Forelimb muscle (tissue), 1 donor: ENCODE measurements at regions not wholly inside any gene's neighbourhood (a gene's known extent, or its start where the extent isn't known, plus 50 kb on each side); places are given as distances from the start of the nearest gene placed in this dataset.
"Not testable (repeated sequence)": the region's sequence is repeated elsewhere in the genome, so short reads cannot be mapped to it uniquely, and the experiment has no call there.

Source experiments
- DNase-seq: peaks from one replicate; pipeline ENCODE4 v3.0.0-alpha.2; 2013; ENCODE audit warnings: low read depth

GRCh38 chr11:23471878-23472277 is 611.6 kb upstream of the CCDC179 start:
- no peak for DNase-seq

GRCh38 chr11:23473782-23474181 is 613.5 kb upstream of the CCDC179 start:
- DNase-seq = no peak

DNA sequence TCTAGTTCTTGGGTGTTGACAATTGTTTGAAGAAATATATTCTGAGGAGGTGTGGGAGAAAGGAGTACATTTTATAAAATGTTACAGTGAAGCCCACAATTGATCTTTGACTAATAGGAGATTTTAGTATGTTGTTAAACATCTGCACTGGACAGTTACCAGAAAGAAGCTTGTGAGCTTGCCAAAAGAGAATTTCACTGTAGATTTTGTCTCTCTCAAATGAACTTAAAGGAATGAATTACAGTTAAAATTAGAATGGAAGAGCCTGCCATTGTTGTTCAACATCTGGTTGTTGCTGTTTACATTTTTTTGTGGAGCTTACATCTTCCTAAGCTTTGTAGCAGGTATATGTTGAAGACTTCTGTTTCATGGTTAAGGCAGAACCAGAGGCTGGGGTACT is 620.5 kb upstream of the CCDC179 start:
- peak; percentile 52 for DNase-seq

DNA sequence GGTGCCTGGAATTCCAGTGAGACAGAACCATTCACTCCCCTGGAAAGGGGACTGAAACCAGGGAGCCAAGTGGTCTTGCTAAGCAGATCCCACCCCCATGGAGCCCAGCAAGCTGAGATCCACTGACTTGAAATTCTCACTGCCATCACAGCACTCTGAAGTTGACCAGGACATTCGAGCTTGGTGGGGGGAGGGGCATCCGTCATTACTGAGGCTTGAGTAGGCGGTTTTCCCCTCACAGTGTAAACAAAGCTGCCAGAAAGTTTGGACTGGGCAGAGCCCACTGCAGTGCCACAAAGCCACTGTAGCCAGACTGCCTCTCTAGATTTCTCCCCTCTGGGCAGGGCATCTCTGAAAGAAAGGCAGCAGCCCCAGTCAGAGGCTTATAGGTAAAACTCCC is 623.9 kb upstream of the CCDC179 start:
- not testable (repeated sequence) for DNase-seq

- not testable (repeated sequence) for DNase-seq
Observed at GRCh38 chr11:23484618-23485017, 624.3 kb upstream of the CCDC179 start.

DNA sequence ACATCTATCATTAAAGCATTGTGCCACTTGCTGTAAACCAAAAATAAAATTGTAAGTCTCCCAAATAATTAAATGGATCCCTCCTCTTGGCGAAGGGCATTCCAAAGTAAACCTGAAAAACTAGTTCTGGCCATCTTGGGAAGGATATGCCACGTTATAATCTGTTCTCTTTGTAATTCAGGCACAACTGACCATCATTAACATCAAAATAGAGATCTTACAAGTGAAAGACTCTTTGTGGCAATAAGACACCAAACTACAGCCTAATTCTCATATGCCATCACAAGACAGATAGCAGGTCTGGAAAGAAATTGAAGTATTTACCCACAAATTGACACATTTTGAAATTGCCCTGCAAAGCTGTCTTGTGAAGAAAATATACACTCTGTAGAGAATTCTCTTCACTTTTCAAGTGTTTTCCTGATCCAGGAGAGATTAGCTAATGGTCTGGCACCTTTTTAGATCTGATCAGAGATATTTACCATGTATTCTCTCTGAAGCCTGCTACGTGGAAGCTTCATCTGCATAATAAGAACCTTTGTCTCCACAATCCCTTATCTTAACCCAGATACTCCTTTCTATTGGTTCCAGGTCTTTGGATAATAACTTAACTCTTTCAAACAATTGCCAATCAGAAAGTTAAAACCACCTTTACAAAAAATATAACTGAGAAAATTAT is 630.4 kb upstream of the CCDC179 start:
- no peak for DNase-seq

DNA sequence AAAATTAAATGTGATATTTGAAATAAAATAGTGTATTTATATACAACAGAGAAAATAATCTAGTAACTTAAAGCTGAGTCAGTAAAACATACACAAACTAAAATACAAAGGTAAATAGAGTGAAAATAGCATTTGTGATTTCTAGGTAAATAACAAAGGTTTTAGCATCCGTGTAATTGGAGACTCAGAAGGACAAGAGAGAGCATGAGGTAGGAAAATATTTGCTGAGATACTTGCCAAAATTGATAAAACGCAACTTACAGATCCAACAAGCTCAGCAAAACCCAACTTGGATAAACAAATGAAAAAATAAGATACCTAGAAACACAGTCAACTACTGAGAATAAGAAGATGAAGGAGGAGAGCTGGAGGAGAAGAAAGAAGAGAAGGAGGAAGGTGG is 634.7 kb upstream of the CCDC179 start:
- DNase-seq = no peak

- DNase-seq = no peak
Observed at GRCh38 chr11:23496340-23496739, 636.1 kb upstream of the CCDC179 start.

DNA sequence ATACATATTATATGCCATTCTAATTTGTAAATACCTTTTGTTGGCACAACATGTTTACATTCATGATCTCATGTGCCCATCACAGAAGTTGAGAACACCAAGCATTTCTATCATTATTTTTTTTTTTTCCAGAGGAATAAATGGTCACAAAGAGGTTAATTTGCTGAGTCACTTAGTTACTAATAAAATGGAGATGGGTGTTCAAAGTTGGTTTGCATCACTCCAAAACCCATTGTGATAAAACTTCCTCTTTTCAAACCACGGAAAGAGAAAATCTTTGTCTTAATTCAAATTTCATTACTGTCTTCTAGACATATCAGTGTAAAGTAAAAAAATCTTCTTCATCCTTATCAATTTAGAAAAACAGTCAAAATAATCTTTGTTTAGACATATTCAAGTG is 636.8 kb upstream of the CCDC179 start:
- no peak for DNase-seq

- DNase-seq = no peak
Observed at GRCh38 chr11:23502389-23502788, 642.1 kb upstream of the CCDC179 start.

DNA sequence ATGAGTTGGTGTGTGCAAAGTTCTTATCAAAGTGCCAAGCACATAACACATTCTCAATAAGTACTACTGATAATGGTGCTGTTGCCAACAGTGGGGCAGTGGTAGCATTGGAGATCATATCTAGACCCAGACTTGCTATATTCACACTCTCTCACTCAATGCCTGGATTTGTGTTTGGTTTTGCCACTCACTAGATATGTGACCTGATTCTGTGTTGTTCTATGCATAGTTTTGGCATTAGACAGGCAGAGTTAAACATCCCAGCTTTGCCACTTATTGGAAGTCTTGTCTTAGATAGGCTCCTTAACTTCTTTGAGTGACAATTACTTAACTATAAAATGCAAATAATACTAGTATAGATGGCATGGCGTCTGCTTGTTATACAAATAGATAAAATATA is 642.6 kb upstream of the CCDC179 start:
- DNase-seq = no peak

DNA sequence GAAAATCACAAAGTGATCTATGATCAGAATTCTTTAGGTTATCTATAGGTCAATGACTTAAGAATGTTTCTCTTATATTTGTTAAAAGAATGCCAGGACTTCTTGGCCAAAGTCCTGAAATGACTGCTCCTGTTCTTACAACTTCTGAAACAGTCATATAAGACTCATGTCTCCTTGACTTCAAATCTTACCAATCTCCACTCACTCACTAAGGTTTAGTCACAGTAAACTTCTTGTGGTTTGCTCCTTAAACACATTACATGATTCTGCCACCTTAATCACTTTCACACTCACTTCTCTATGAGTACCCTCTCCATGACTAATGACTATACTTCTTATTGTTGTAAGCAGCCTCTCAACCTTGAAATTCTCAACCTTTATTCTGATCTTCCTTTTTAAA is 648.7 kb upstream of the CCDC179 start:
- no peak for DNase-seq

DNA sequence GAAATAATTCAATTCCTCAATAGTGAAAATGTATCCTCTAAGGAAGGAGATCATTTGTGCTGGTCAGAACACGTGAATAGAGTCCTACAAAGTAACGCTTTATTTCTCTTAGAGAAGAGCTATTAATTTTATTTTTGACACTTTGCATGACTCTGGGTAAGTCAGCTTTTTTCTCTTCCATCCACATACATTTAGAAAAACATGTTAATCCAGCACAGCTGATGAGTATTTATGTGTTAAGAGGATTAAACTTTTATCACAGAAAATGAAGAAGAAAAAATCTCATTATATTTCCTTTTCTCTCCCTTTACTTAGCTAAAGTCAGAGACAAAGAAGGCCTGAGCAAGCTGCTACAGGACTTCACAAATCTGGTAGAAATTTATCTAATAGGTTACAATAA is 649.5 kb upstream of the CCDC179 start:
- DNase-seq = no peak

DNA sequence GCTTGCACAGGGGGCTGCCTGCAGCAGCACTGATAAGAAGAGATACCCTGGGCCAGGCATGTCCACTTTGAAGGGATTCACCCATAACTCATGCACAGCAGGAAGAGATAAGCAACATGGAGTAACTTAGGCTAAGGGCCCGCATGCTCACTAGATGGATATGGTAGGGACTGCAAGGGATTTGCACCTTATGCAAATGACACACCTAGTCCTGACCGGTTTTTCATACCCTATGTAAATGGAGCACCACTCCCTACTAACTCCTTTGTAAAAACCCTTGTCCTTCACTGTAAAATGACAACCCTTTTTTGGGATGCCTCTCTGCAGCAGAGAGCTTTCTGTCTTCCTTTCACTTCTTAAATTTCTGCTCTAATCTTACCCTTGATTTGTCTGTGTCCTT is 658.9 kb upstream of the CCDC179 start:
- DNase-seq = no peak

GRCh38 chr11:23520226-23520960 is 660.1 kb upstream of the CCDC179 start:
- DNase-seq = no peak

DNA sequence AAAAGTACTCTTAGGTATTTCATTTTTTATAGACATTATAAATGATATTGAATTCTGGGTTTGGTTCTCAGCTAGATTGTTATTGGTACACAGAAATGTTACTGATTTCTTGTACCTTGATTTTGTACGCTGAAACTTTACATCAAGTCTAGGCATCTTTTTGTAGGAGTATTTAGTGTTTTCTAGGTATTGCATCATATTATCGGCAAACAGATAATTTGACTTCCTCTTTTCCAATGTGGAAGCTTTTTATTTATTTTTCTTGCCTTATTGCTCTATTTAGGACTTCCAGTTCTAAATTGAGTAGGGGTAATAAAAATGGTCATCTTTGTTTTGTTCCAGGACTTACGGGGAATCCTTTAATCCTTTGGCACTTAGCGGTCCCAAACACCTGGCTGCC is 676.6 kb upstream of the CCDC179 start:
- no peak for DNase-seq

DNA sequence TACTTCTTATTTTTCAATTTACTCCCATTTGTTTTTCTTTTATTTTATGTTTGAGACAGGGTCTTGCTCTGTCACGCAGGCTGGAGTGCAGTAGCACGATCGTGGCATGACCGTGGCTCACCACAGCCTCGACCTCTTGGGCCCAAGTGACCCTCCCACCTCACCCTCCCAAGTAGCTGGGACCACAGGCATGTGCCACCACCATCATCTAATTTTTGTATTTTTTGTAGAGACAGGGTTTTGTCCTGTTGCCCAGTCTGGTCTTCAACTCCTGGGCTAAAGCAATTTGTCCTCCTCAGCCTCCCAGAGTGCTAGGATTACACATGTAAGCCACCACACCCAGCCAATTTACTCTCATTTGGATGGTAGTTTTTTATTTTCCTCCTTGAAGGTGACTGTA is 679.3 kb upstream of the CCDC179 start:
- no peak for DNase-seq

DNA sequence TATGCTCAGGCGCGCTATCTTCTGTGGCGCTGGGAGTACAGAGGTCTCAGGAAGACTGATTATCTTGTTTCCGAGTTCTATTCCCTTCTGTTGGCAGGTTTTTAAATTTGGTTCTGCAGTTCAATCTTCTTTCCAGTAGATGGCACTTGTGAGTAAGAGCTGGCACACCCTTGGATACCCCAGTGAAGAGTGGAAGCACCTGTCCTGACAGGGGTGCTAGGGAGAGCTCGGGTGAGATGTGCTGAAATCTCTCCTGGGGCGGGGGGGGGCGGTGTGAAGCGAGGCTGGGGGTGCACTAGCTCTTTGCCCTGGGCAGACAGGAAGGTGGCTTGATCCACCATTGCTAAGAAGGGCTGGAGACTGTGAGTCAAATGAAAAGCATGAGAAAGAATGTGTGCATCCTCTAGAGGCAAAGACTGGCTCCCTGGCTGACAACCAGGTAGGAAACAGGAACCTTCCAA is 679.9 kb upstream of the CCDC179 start:
- no peak for DNase-seq

DNA sequence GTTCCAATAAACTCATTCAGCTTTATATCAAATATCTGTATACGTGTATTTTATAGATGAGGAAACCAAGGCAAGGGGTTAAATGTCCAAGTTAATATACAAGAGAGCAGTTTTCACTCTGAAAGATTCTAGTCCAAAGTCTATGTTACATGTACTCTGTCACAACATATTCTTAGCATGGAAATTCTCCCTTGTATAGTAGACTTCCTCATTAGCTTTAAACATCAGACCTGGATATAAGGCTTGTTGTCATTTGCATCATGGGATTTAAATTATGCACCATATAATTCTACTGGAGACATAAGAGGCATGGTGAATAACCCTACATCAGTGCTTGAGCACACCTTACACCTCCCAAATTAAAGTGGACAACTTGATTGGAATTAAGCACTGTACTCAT is 681.9 kb upstream of the CCDC179 start:
- DNase-seq = no peak

- no peak for DNase-seq
Observed at GRCh38 chr11:23542816-23543215, 682.5 kb upstream of the CCDC179 start.

- no peak for DNase-seq
Observed at GRCh38 chr11:23543651-23544222, 683.5 kb upstream of the CCDC179 start.

GRCh38 chr11:23551706-23552105 is 691.4 kb upstream of the CCDC179 start:
- no peak for DNase-seq

- DNase-seq = no peak
Observed at GRCh38 chr11:23554002-23554401, 693.7 kb upstream of the CCDC179 start.
